Keratinocyte (primary cell): ENCODE measurements at regions not wholly inside any gene's neighbourhood (a gene's known extent, or its start where the extent isn't known, plus 50 kb on each side); places are given as distances from the start of the nearest gene placed in this dataset.

ENCODE experiments used
- DNase-seq: peaks from one replicate; pipeline ENCODE4 v3.0.0-alpha.2; 2011; ENCODE audit warnings: low read depth, missing footprints, low spot score
- FAIRE-seq: peaks from 2 replicates; lab custom pipeline; 2011; peaks lifted over from hg19 to GRCh38; lab: Jason Lieb, UNC
- H2AFZ ChIP-seq: 2 replicates; pipeline ENCODE4 v1.6.0; 2012; ENCODE audit warnings: low read length, control low read depth, inconsistent platforms; ENCODE audit not compliant: control insufficient read depth
- H3K27ac ChIP-seq: 2 replicates; pipeline ENCODE4 v1.5.1; 2011; ENCODE audit warnings: low read length; ENCODE audit not compliant: control insufficient read depth, insufficient read depth
- H3K27me3 ChIP-seq: 3 replicates; pipeline ENCODE4 v1.6.0; 2011; ENCODE audit warnings: low read length; ENCODE audit not compliant: control insufficient read depth, insufficient read depth; ENCODE audit errors: extremely low read depth
- H3K36me3 ChIP-seq, 2 experiments: 2 replicates in 1 of 2; 3 replicates in 1 of 2; pipeline ENCODE4 v1.5.1; 2011; ENCODE audit warnings: low read length in 2 of 2, mild to moderate bottlenecking in 1 of 2; ENCODE audit not compliant: control insufficient read depth in 2 of 2, insufficient read depth in 2 of 2; ENCODE audit errors: extremely low read depth in 1 of 2
- H3K4me1 ChIP-seq: 3 replicates; pipeline ENCODE4 v1.5.1; 2011; ENCODE audit warnings: low read length; ENCODE audit not compliant: control insufficient read depth, insufficient read depth; ENCODE audit errors: extremely low read depth
- H3K4me2 ChIP-seq: 3 replicates; pipeline ENCODE4 v1.6.0; 2011; ENCODE audit warnings: low read depth, low read length; ENCODE audit not compliant: control insufficient read depth, insufficient read depth; ENCODE audit errors: extremely low read depth
- H3K4me3 ChIP-seq, 3 experiments: fragments of 200-600 bp in 1 of 3; sonication (generic) in 1 of 3; 2 replicates in 2 of 3; 3 replicates in 1 of 3; pipeline ENCODE4 v1.5.1; 2011 to 2016; ENCODE audit warnings: low read length in 3 of 3, mild to moderate bottlenecking in 3 of 3, control low read depth in 2 of 3, inconsistent platforms in 1 of 3, low read depth in 1 of 3, mixed read lengths in 1 of 3, mixed run types in 1 of 3, moderate library complexity in 1 of 3; ENCODE audit not compliant: control insufficient read depth in 2 of 3, insufficient read depth in 2 of 3; ENCODE audit errors: extremely low read depth in 1 of 3
- H3K79me2 ChIP-seq: 2 replicates; pipeline ENCODE4 v1.6.0; 2012; ENCODE audit warnings: low read length; ENCODE audit not compliant: control insufficient read depth, insufficient read depth
- H3K9ac ChIP-seq: 3 replicates; pipeline ENCODE4 v1.6.0; 2011; ENCODE audit warnings: low read length; ENCODE audit not compliant: control insufficient read depth, insufficient read depth; ENCODE audit errors: extremely low read depth
- H3K9me1 ChIP-seq: 3 replicates; pipeline ENCODE4 v1.6.0; 2011; ENCODE audit warnings: low read length; ENCODE audit not compliant: control insufficient read depth, insufficient read depth; ENCODE audit errors: extremely low read depth
- H3K9me3 ChIP-seq: 2 replicates; pipeline ENCODE4 v1.5.1; 2012; ENCODE audit warnings: low read depth, low read length; ENCODE audit not compliant: control insufficient read depth
- H4K20me1 ChIP-seq: 3 replicates; pipeline ENCODE4 v1.6.0; 2011; ENCODE audit warnings: low read length; ENCODE audit not compliant: control insufficient read depth, insufficient read depth; ENCODE audit errors: extremely low read depth
- CTCF ChIP-seq, 3 experiments: IDR thresholded peaks in 1 of 3; conservative IDR thresholded peaks in 1 of 3; optimal IDR thresholded peaks in 1 of 3; 2 replicates in 2 of 3; 3 replicates in 1 of 3; pipeline versions ENCODE3 to v1.5.1; 2011; ENCODE audit warnings: low read length in 3 of 3, mild to moderate bottlenecking in 3 of 3, moderate library complexity in 2 of 3, control low read depth in 1 of 3, inconsistent platforms in 1 of 3; ENCODE audit not compliant: insufficient read depth in 2 of 3; ENCODE audit errors: extremely low read depth in 1 of 3
- EZH2 ChIP-seq: IDR thresholded peaks from one replicate; pipeline ENCODE4 v1.6.1; 2012; ENCODE audit warnings: inconsistent platforms, mild to moderate bottlenecking, low read length, moderate library complexity
- dilution Hi-C: fragments of 300-500 bp; cut with MboI; formaldehyde crosslinking; loops from one replicate; pipeline ENCODE4 v1.7.0; 2020; ENCODE audit warnings: low sequenced_read_pairs; ENCODE audit not compliant: extremely low pct_ligation_motif_present

GRCh38 chr5:169398515-169398914, 97.6 kb upstream of the SLIT3 start:
- TF ChIP-seq CTCF (optimal IDR thresholded peaks at IDR 0.05 in 1 of 3, IDR thresholded peaks at IDR 0.05 in 1 of 3, conservative IDR thresholded peaks at IDR 0.05 in 1 of 3; ENCODE audit: extremely low read depth in 1 of 3, insufficient read depth in 2 of 3, low read length in 3 of 3), result no peak
- TF ChIP-seq EZH2, result no peak
- Histone ChIP-seq H3K27me3 (no peaks in the 10 kb centered on the region), H3K36me3 (no peaks in the 10 kb centered on the region), H3K9me1 (no peaks in the 10 kb centered on the region), H2AFZ (no peak overlapping the region), H3K4me3 (no peak overlapping the region), H4K20me1 (no peaks in the 10 kb centered on the region), H3K9ac (no peak overlapping the region), H3K27ac (no peak overlapping the region), H3K4me2 (no peak overlapping the region), H3K9me3 (no peaks in the 10 kb centered on the region), H3K4me1 (no peaks in the 10 kb centered on the region), H3K79me2 (no peaks in the 10 kb centered on the region)
- dilution Hi-C loops, result no loop called here
- FAIRE-seq, result no peak
- DNase-seq, result no peak

GRCh38 chr5:169395136-169395535, 94.2 kb upstream of the SLIT3 start:
- FAIRE-seq (no peak), DNase-seq (no peak)
- Histone ChIP-seq H3K36me3 (no peaks in the 10 kb centered on the region), H3K27ac (no peak overlapping the region), H3K4me3 (no peak overlapping the region), H4K20me1 (no peaks in the 10 kb centered on the region), H3K9me3 (no peaks in the 10 kb centered on the region), H3K4me1 (no peaks in the 10 kb centered on the region), H3K79me2 (no peaks in the 10 kb centered on the region), H3K9me1 (no peaks in the 10 kb centered on the region), H3K9ac (no peak overlapping the region), H3K4me2 (no peak overlapping the region), H3K27me3 (no peaks in the 10 kb centered on the region), H2AFZ (no peak overlapping the region)
- TF ChIP-seq CTCF (optimal IDR thresholded peaks at IDR 0.05 in 1 of 3, IDR thresholded peaks at IDR 0.05 in 1 of 3, conservative IDR thresholded peaks at IDR 0.05 in 1 of 3; ENCODE audit: extremely low read depth in 1 of 3, insufficient read depth in 2 of 3, low read length in 3 of 3) (no peak), EZH2 (no peak)
- dilution Hi-C loops, result no loop called here
